B cell (primary cell): ENCODE measurements at regions not wholly inside any gene's neighbourhood (a gene's known extent, or its start where the extent isn't known, plus 50 kb on each side); places are given as distances from the start of the nearest gene placed in this dataset.

Source experiments
- ATAC-seq: fragments of 200-7000 bp; cut with Tn5 transposase; one replicate; pipeline ENCODE4 v1.10.0; 2021; ENCODE audit warnings: low read depth, mild to moderate bottlenecking, moderate number of reproducible peaks, moderate library complexity
- CTCF ChIA-PET: fragments of 350-600 bp; sonication (Branson Sonifier 250); formaldehyde crosslinking; loops from one replicate; lab custom pipeline; 2021; ENCODE audit warnings: antibody characterized with exemption, inconsistent platforms; lab: Charles Lee
- POLR2A ChIA-PET: fragments of 350-600 bp; sonication (Branson Sonifier 250); formaldehyde crosslinking; loops from one replicate; lab custom pipeline; 2021; ENCODE audit warnings: antibody characterized with exemption; lab: Charles Lee
- DNase-seq: peaks from one replicate; pipeline ENCODE4 v3.0.0; 2013
- H2AFZ ChIP-seq: 2 replicates; pipeline ENCODE4 v1.6.1; 2012; ENCODE audit warnings: mild to moderate bottlenecking, low read depth, low read length; ENCODE audit not compliant: insufficient read depth, poor library complexity, severe bottlenecking
- H3K27ac ChIP-seq, 2 donors: 1 replicate in 1 of 2; 2 replicates in 1 of 2; pipeline ENCODE4 v1.5.1; 2012 to 2013; ENCODE audit warnings: low read length in 2 of 2, mild to moderate bottlenecking in 2 of 2, moderate library complexity in 1 of 2
- H3K27me3 ChIP-seq, 4 experiments: fragments of 200-600 bp in 1 of 4; sonication (generic) in 1 of 4; replicated peaks in 1 of 4; 1 replicate in 2 of 4; 2 replicates in 2 of 4; pipeline versions ENCODE4 v1.6.1 to v1.7.0; 2013 to 2016; ENCODE audit warnings: low read length in 3 of 4, mild to moderate bottlenecking in 2 of 4, mixed read lengths in 1 of 4, moderate library complexity in 1 of 4; ENCODE audit not compliant: insufficient read depth in 4 of 4, control insufficient read depth in 3 of 4; ENCODE audit errors: control extremely low read depth in 1 of 4
- H3K36me3 ChIP-seq, 2 experiments: replicated peaks in 1 of 2; 1 replicate in 1 of 2; 2 replicates in 1 of 2; pipeline versions ENCODE4 v1.6.1 to v1.7.1; 2013; ENCODE audit warnings: low read length in 1 of 2; ENCODE audit not compliant: insufficient read depth in 2 of 2, control insufficient read depth in 1 of 2; ENCODE audit errors: control extremely low read depth in 1 of 2, extremely low read depth in 1 of 2
- H3K4me1 ChIP-seq, 2 donors: fragments of 200-600 bp in 1 of 2; sonication (generic) in 1 of 2; 1 replicate in 1 of 2; 2 replicates in 1 of 2; pipeline versions ENCODE4 v1.5.1 to v1.6.1; 2013 to 2017; ENCODE audit warnings: low read length in 2 of 2; ENCODE audit not compliant: control insufficient read depth in 2 of 2, insufficient read depth in 2 of 2
- H3K4me2 ChIP-seq: replicated peaks from 2 replicates; pipeline ENCODE3; 2012; ENCODE audit warnings: mild to moderate bottlenecking, low read depth, low read length; ENCODE audit not compliant: poor library complexity, severe bottlenecking
- H3K4me3 ChIP-seq, 5 experiments: fragments of 200-600 bp in 1 of 5; sonication (generic) in 1 of 5; 1 replicate in 3 of 5; 2 replicates in 2 of 5; pipeline versions ENCODE4 v1.5.1 to v1.7.0; 2011 to 2016; ENCODE audit warnings: low read length in 4 of 5, mild to moderate bottlenecking in 4 of 5, low read depth in 2 of 5, control low read depth in 1 of 5, moderate library complexity in 1 of 5; ENCODE audit not compliant: insufficient read depth in 1 of 5; ENCODE audit errors: control extremely low read depth in 1 of 5, extremely low read depth in 1 of 5
- H3K79me2 ChIP-seq: fragments of 200-600 bp; sonication (generic); one replicate; pipeline ENCODE4 v1.6.0; 2016; ENCODE audit warnings: low read length; ENCODE audit not compliant: control insufficient read depth, insufficient read depth
- H3K9ac ChIP-seq: fragments of 200-600 bp; sonication (generic); 2 replicates; pipeline ENCODE4 v1.6.1; 2017; ENCODE audit warnings: mild to moderate bottlenecking, low read length, moderate library complexity
- H3K9me3 ChIP-seq, 3 donors: one replicate each; pipeline versions ENCODE4 v1.6.1 to v1.7.1; 2013; ENCODE audit warnings: low read length in 2 of 3; ENCODE audit not compliant: control insufficient read depth in 2 of 3, insufficient read depth in 1 of 3; ENCODE audit errors: control extremely low read depth in 1 of 3
- H4K20me1 ChIP-seq: 2 replicates; pipeline ENCODE4 v1.6.0; 2012; ENCODE audit warnings: mild to moderate bottlenecking, low read length; ENCODE audit not compliant: insufficient read depth, control insufficient read depth, poor library complexity, severe bottlenecking
- H3K27ac Mint-ChIP-seq: one replicate; pipeline ENCODE4 v1.8.0; 2021; ENCODE audit warnings: mixed read lengths
- H3K27me3 Mint-ChIP-seq: one replicate; pipeline ENCODE4 v1.8.0; 2021; ENCODE audit warnings: mixed read lengths
- H3K4me1 Mint-ChIP-seq: one replicate; pipeline ENCODE4 v1.8.0; 2021; ENCODE audit warnings: mixed read lengths
- H3K4me3 Mint-ChIP-seq: one replicate; pipeline ENCODE4 v1.8.0; 2021; ENCODE audit warnings: mixed read lengths
- H3K9me3 Mint-ChIP-seq: one replicate; pipeline ENCODE4 v1.8.0; 2022; ENCODE audit warnings: mixed read lengths; ENCODE audit not compliant: insufficient read depth
- EZH2 ChIP-seq: IDR thresholded peaks from 2 replicates; pipeline ENCODE4 v1.6.1; 2012; ENCODE audit warnings: borderline replicate concordance, low read depth, mild to moderate bottlenecking, moderate library complexity, low read length; ENCODE audit not compliant: insufficient read depth, poor library complexity, severe bottlenecking
- WGBS: methylation state at CpG from one replicate; pipeline ENCODE4 v1.1.5; 2013; ENCODE audit warnings: missing lambda C conversion rate; ENCODE audit not compliant: insufficient coverage; 5-methylcytosine and 5-hydroxymethylcytosine counted together
- intact Hi-C: fragments of 100-400 bp; cut with micrococcal nuclease; formaldehyde crosslinking; loops from one replicate; pipeline ENCODE4 v1.10.0; 2022
- TF ChIP-seq, protein P1 (sequence below): fragments of 200-600 bp; IDR thresholded peaks from one replicate; pipeline ENCODE4 v1.8.0; 2022; ENCODE audit warnings: antibody characterized with exemption, mild to moderate bottlenecking

DNA sequence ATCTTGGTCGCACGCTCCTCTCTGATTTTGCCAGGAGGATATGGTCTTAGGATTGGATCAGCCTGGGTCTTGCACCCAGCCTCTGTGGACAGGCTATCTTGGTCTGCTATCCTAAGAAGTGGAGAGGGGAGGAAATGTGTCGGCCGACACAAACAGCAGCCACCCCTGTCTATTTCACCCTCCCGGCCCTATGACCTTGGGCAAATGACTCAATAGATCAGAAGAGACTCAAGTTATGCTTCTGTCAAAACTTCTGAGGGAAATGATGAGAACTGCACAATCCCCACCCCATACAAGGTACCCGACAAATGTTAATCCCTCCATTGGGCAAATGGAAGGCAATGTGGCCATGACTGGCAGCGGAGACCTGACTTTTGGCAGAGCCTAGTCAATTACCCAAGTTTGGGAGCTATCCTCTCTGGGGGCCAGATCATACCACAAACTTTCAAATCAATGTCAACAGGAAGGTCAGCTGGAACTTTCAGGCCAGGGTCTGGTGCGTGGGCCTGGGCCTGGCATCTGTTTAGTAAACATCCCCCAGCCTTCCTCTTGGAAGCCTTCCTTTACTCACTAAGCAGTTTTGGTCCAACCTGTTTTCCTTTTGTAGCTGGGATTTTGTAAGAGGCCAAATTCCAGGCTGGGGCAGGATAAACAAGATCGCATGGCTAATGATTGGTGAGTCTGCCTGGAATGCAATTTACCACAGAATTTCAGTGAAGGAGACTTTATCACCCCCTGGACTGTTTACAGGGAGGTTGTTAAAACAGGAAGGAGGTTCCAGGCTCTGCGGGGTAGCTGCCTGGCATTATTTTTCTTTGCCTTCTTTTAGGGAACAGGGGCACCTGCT is 64.2 kb upstream of the CPEB4 start:
- H4K20me1 ChIP-seq, result no peaks in the 10 kb centered on the region
- no peak overlapping the region for H3K9ac ChIP-seq
- DNase-seq, result no peak
- CTCF ChIA-PET, result interaction anchor here (0.9 to 3.9 kb wide), 3 partner anchors 8 to 63 kb away, joined by 3 to 18 read pairs (median 3); no protein-coding TSS in a partner anchor
- no peaks in the 10 kb centered on the region for H3K36me3 ChIP-seq
- Mint-ChIP-seq H3K4me3 (peak overlapping the region; percentile 9), H3K27me3 (no peaks in the 10 kb centered on the region), H3K27ac (peak overlapping the region; percentile 46), H3K9me3 (peaks cover 7% of the 10 kb centered on the region), H3K4me1 (peaks cover 74% of the 10 kb centered on the region)
- H3K27ac ChIP-seq, result peak overlapping the region; percentile 12 to 55
- H3K27me3 ChIP-seq, result no peaks in the 10 kb centered on the region
- H3K9me3 ChIP-seq, result peaks cover 2 to 22% (median 15%) of the 10 kb centered on the region in 3 donors
- POLR2A ChIA-PET, result interaction anchor here (0.6 to 0.8 kb wide), 2 partner anchors 76 to 94 kb away, joined by 4 to 6 read pairs; no protein-coding TSS in a partner anchor
- H3K4me3 ChIP-seq, result no peak overlapping the region
- no peak for TF ChIP-seq EZH2
- TF ChIP-seq, protein P1, sequence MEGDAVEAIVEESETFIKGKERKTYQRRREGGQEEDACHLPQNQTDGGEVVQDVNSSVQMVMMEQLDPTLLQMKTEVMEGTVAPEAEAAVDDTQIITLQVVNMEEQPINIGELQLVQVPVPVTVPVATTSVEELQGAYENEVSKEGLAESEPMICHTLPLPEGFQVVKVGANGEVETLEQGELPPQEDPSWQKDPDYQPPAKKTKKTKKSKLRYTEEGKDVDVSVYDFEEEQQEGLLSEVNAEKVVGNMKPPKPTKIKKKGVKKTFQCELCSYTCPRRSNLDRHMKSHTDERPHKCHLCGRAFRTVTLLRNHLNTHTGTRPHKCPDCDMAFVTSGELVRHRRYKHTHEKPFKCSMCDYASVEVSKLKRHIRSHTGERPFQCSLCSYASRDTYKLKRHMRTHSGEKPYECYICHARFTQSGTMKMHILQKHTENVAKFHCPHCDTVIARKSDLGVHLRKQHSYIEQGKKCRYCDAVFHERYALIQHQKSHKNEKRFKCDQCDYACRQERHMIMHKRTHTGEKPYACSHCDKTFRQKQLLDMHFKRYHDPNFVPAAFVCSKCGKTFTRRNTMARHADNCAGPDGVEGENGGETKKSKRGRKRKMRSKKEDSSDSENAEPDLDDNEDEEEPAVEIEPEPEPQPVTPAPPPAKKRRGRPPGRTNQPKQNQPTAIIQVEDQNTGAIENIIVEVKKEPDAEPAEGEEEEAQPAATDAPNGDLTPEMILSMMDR, result no peak
- no peaks in the 10 kb centered on the region for H3K79me2 ChIP-seq
- peak overlapping the region; percentile 26 for H2AFZ ChIP-seq
- H3K4me1 ChIP-seq, result peaks cover 69 to 72% of the 10 kb centered on the region in 2 donors
- 91% methylated on average over 5 of the region's 10 CpGs for WGBS
- H3K4me2 ChIP-seq, result peak overlapping the region; percentile 20
- intact Hi-C loops, result loop anchor here (5.0 kb wide), 2 partner anchors 82 to 132 kb away; no protein-coding TSS in a partner anchor
- no peak for ATAC-seq
